Right lung (tissue), 2 donors: ENCODE measurements at regions not wholly inside any gene's neighbourhood (a gene's known extent, or its start where the extent isn't known, plus 50 kb on each side); places are given as distances from the start of the nearest gene placed in this dataset.
"Not testable (repeated sequence)": the region's sequence is repeated elsewhere in the genome, so short reads cannot be mapped to it uniquely, and the experiment has no call there.

Source experiments
- DNase-seq, 2 donors: peaks; one replicate each; pipeline ENCODE4 v3.0.0-alpha.2; 2013

DNA sequence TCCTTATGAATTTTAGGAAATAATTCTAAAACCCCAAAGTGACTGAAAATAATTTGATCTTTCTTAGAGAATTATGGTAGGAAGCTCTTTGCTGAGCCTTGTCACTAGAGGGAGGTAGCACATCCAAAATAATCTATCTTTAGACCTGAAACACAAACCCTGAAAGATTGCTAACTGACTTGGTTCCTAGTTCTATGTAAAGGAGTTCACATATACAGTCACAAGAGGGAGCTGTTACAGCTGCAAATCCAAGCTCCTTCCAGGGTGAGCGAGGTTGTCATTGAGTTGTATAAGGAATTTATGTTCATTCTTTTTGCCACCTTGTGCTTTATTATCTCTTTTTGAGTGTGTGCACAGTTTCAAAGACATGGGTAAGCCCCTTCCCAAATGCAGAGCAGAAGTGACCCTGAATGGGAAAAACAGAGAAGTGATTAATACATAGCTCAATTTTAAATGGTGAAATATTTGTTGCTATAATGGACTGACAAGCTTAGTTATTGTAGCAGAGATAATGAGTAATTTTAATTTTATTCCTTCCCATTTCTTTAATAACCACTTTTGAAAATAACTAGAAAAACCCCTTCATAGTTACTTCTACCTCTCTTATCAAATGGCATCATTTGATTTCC lies 387.9 kb downstream of the DAD1 start:
- no peak for DNase-seq

DNA sequence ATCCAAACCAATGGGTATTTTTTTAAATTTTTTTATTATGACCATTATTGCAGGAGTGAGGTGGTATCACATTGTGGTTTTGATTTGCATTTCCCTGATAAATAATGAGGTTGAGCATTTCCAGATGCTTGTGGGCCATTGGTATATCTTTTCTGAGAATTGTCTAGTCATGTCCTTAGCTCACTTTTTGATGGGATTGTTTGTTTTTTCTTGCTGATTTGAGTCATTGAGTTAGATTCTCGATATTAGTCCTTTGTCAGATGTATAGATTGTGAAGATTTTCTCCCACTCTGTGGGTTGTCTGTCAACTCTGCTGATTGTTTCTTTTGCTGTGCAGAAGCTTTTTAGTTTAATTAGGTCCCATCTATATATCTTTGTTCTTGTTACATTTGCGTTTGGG lies 388.9 kb downstream of the DAD1 start:
- DNase-seq, result not testable (repeated sequence)

DNA sequence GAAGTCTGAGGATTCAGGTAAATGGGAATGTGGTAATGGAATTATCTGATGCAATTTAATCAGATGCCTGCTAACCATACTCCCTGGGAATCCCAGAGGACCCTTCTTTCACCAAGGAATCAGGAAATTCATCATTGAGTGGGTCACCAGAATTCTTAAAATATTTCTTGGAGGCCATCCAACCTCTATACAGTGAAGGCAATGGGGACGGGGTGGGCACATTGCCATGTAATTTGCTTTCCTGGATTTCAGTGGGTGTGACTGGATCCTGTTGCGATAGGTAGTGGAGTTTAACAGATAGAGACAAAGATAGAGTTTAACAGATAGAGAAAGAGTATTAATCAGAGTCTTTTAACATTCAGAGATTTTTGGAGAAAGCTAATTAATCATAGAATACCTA lies 394.4 kb downstream of the DAD1 start:
- DNase-seq, result no peak

DNA sequence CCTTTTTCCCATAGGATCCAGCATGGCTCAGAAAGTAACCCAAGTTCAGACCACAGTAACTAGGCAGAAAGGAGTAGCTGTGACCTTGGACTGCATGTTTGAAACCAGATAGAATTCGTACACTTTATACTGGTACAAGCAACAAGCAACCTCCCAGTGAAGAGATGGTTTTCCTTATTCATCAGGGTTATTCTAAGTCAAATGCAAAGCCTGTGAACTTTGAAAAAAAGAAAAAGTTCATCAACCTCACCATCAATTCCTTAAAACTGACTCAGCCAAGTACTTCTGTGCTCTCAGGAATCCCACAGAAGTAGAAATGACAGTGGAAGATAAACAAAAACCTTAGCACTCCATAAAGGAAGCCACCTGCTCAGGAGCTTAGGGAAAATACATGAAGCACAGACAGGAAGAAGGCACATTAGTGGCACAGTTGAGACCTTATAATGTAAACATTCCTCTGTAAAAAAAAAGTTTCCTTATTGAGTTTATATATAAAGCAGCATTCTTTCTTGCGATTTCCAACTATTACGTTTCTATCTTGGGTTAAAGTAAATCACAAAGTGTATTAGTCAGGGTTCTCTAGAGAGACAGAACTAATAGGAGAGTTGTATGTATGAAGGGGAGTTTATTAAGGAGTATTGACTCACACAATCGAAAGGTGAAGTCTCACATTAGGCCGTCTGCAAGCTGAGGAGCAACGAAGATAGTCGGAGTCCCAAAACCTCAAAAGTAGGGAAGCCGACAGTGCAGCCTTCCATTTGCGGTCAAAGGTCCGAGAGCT lies 398.4 kb downstream of the DAD1 start:
- no peak for DNase-seq

DNA sequence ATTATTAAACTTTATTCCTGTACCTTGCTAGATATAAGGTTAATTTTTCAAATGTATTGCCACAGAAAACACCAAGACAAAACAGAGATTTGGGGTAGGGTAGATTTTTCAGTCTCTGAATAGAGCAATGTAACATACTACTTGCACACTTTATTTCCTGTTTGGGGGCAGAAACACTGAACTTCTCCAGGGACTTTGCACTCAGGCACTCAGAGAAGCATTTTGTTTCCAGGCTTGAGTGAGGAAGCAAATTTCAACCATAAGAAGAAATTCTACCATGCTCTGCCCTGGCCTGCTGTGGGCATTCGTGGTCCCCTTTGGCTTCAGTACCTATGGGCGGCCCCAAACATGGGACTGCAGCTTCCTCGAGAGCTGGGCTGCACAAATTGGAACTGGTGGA lies 399.1 kb downstream of the DAD1 start:
- no peak for DNase-seq

DNA sequence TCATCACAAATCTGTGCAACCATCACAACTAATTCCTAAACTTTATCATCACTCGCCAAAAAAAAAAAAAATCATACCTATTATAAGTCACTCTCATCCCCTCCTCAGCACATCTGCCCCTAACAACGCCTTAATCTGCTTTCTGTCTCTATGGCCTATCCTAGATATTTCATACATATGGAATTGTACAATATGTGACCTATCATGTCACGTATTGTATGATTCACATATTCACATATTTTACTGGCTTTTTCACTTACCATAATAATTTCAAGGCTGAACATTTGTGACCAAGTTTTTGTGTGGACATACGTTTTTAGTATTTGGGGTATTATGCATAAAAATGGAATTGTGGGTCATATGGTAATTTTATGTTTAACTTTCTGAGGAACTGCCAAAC lies 400.7 kb downstream of the DAD1 start:
- DNase-seq, result no peak

DNA sequence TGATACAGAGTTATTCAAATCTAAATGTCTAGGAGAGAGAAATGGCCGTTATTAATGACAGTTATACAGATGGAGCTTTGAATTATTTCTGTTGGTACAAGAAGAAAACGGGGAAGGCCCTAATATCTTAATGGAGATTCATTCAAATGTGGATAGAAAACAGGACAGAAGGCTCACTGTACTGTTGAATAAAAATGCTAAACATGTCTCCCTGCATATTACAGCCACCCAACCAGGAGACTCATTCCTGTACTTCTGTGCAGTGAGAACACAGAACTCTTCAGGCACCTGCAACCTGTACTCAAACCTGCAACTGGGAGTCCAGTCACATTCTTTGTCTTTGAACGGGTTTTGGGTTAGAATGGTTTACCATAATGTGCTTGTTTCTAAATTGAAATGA lies 403.2 kb downstream of the DAD1 start:
- no peak for DNase-seq

DNA sequence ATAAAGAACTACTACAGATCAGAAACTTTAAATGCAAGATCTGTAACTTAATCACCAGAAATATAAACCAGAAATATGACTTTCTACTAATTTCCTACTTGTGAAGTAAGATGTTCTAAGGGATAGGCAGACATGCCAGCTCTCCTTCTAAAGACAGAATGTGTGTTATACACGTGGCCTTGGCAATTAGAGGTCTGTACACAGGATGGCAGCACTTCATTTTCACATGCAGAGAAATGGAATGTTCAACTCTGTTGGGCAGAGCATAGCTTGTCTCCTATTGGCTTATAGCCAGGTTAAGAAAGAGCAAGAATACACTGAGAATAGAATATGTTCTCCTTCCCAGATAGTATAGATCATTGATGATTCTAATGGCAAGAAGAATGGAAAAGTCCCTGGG lies 403.8 kb downstream of the DAD1 start:
- no peak for DNase-seq

DNA sequence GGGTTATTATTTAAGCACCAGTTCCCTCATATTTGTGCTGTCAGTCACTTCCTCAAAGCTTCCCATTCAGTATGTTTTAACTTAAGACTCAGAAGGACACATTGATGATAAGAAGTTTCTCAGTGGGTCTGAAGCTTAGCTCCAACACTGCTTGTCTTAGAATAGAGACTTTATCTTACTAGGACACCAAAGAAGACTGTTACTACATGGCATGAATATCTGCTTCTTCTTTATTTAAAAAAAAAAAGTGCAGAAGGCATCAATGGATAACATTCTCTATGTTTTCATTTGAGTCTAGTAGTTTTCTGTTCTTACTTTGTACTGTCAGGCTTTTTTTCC lies 404.2 kb downstream of the DAD1 start:
- no peak for DNase-seq

DNA sequence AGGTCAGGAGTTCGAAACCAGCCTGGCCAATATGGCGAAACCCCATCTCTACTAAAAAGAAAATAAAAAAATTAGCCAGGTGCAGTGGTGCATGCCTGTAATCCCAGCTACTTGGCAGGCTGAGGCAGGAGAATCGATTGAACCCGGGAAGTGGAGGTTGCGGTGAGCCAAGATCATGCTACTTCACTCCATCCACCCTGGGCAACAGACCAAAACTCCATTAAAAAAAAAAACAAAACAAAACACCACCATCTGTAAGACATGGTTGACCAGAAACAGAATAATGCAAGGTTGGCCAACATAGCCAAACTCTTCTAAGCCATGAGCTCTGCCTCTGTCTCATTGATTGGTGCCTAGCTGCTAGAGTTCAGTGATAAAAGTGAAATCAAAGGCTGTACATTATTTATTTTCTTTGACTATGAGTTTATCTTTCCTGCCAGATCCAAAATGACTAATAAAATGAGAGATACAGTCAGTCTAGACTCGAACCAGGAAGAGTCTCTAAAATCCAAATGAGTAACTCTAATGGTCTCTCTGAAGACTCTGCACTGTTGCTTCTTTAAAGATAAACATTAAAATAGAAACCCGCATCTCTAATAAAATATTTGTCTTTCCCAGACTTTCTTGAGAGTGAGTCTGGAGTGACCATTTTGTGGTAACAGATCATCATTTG lies 404.7 kb downstream of the DAD1 start:
- no peak for DNase-seq

DNA sequence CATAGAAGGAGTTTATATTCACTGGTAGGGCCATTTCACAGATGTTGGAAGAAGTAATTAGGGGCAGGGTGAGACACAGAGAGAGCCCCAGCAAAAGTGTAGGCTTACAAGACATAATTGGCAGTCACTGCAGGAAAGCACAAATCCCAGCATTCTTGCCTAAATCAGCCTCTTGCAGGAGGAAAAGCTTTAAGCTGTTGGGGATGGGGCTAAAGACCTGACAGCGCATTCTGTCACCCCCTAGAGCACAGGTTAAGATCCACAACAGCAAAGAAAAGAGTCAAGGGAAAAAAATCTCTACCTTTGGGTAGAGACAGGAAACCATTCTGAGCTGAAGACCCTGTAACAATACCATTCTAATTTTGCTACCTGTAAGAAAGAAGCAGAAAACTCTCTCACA lies 409.0 kb downstream of the DAD1 start:
- no peak for DNase-seq

DNA sequence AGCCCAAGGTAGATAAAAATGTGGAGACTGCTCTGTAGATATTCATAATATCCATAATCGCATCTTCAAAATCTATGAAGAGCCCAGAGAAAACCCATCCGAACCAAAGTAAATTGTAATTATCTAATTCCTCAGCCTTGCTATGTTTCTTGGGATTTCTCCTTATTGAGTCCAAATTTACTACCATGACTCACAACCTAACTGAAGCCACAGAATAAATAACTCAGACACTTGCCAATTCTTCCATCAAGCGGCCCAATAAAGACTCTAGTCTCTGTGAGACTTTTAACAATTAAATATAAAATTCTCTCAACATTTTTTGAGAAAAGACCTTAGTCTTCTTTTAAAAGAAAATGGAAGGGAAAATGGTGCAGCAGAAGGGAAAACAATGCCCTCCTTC lies 409.8 kb downstream of the DAD1 start:
- no peak for DNase-seq

DNA sequence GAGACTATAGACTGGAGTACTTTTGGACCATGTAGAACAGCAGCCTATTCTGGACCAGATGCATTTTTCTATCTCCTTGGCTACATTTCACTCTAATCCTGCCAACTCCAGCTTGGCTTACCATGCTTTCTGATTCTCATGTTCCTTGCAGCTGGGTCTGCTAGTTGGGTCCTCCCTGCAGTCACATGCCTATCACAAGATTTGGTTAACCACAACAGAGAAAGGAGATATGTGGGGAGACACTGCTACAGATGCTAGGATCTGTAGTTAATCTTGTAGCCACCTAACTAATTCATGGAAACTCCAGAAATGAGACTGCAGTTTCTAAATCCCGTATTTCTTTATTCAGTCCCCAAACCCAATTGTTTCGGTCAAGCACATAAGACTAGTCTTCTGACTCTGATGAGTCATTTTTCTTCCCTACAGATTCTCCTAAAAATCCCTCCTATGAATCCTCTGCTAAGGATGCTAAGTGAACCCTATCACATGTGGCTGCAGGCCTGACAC lies 410.6 kb downstream of the DAD1 start:
- no peak for DNase-seq

DNA sequence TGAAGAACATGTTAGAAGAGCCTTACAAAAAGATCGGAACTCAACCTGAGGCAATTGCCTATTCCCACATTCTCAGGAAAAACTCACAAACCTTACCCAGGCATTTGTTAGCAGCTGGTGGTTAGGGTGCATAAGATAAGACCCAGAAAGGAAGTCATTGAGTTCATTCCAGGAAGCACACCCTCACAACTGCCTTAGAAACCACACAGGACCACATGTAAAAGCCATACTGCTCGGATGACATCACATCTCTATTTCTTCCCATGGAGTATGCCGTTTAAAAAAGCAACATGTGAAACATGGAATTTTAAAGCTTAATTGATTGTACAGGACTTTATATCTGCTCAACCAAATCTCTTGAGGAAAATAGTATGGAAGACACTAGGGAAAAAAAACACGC lies 411.2 kb downstream of the DAD1 start:
- DNase-seq, result no peak

DNA sequence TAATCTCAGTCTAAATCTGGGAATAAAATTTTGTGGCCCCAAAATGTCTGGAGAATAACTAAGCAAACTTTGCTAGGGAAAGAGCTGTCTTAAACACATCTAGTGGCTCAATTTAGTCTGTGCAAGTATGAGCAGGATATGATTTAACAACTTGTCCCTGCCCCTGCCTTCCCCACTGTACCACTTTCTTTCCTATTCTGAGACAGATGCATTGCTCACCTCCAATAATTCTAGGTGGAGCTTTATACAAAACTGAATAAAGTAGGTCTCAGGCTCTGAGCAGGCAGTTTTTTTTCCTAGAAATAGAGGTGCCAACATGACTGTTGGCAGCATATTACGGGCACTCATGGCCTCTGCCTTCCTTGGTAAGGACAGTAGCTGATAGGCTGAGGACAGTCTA lies 412.1 kb downstream of the DAD1 start:
- DNase-seq, result no peak

DNA sequence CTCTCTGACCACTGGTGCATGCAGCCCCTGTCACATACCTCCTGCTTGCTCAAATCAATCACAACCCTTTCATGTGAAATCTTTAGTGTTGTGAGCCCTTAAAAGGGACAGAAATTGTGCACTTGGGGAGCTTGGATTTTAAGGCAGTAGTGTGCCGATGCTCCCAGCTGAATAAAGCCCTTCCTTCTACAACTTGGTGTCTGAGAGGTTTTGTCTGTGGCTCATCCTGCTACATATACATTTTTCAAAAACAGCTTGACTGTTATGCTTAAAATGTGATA lies 413.8 kb downstream of the DAD1 start:
- DNase-seq, result not testable (repeated sequence)

DNA sequence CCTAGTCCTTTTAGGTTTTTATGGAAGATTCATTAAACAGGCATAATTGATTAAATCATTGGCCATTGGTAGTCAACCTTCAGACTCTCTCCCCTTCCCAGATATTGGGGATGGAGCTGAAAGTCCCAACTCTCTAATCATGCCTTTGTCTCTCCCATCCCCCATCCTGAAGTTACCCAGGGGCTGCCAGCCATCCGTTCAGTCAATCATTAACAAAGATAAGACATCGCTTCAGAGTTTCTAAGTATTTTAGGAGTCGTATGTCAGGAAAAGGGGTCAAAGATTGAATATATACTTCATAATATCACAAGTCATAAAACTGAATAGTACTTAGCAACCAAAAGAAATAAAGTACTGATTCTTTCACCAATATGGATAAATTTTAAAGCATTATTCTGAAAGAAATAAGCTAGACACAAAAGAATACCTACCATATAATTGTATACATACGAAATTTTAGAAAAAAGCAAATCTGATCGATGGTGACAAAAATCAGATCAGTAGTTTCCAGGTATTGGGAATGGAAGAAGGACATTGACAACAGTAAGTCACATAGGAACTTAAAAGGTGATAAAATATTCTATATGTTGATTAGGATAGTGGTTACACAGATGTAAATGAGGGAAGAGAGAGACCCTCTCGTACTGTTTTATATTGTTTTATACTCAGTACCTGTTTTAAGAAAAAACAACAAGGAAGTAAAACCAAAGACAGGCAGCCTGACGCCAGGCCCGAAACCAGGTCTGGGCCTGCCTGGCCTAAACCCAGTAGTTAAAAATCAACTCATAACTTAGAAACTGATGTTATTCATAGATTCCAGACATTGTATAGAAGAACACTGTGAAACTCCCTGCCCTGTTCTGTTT lies 414.4 kb downstream of the DAD1 start:
- DNase-seq, result no peak

DNA sequence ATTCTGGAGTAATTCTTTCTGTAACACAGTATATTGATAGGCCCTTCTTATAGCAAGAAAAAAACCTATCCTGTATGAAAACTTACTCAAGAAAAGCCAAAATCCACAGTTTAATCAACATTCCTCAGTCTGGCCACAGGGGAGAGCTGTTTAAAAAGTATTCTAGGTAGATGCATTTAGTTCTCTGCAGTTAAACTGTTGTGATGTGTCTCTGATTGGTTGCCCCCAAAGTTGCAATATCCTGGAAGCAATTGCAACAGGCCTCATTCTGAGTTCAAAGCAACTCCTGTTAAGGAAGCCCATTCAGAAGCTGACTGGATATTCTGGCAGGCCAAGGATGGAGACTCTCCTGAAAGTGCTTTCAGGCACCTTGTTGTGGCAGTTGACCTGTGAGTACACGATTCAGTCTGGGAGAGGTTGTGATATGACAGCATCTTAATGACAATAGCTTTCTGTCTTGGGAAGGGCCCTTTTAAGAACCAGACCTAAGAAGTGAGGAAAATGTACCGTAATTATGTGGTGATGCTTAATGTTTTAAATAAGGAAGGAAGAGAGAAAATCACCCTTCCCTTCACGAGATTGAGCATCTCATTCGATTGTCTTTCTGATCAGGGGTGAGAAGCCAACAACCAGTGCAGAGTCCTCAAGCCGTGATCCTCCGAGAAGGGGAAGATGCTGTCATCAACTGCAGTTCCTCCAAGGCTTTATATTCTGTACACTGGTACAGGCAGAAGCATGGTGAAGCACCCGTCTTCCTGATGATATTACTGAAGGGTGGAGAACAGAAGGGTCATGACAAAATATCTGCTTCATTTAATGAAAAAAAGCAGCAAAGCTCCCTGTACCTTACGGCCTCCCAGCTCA lies 420.7 kb downstream of the DAD1 start:
- no peak for DNase-seq

DNA sequence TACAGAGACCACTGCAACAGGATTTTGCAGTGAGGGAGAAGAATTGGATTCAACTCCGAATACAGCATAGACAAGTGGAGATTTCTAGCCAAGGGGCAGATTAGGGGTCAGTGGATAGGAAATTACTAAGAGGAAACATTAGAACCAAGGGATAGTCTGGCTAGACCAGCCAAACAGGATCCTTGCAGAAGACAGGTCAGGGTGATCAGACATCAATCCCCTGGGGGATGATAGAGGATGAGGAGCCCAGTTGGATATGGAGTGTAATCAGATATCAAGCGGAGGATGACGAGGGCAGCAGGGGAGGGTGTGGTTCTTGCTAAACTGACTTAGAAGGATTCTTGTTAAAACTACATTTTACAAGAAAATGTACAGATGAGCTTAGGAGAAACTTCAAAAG lies 424.4 kb downstream of the DAD1 start:
- DNase-seq, result no peak

DNA sequence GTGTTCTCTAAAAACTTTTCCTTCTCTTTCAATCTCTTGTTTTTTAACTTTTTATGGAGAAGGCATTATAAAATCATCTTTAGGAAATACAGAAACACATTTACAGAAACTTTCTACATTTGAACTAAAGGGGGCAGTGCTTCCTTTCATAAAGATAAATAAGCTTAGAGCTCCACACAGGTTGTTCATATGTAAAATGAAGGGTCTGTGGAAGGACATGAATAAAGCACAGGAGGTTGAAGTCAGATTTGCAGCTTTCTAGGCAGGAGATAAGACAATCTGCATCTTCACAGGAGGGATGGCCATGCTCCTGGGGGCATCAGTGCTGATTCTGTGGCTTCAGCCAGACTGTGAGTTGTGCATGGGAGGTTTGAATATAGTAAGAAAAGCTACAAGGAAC lies 426.0 kb downstream of the DAD1 start:
- no peak for DNase-seq

DNA sequence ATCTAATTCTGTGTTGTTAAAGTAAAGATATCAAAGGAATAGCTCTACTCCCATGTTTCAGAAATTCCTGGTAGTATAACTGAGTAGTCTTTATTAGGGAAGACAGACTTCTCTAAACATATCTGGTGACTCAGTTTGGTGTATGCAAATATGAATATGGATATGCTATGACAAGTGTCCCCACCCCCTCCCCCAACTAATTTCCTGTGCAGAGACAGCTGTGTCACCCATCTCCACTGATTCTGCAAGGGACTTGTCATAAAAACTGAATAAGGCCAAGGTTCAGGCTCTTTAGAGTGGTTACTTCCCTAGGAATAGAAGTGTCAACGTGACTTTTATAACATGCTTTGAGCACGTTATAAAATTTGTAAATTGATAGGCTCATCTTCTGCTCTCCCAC lies 429.1 kb downstream of the DAD1 start:
- no peak for DNase-seq

DNA sequence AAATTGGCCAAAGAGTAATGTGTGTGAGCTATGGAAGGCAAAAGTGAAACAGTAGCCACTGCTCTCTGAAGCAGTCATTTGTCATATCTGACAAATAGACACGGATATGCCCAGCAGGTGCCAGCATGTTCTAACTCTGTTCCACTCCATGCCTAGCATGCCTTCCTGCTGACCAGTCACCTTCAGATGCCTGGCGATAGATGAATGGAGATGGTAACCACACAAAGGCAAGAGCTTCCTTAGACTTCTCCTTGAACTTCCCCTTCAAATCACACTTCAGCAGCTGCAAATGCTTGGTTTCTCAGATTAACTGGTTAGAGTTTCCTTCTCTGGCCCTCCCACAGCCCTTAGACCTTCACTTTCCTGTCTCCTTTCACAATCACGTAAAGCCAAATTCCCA lies 429.9 kb downstream of the DAD1 start:
- DNase-seq, result no peak
